ENCODE measurements at regions not wholly inside any gene's neighbourhood (a gene's known extent, or its start where the extent isn't known, plus 50 kb on each side); places are given as distances from the start of the nearest gene placed in this dataset.

DNA sequence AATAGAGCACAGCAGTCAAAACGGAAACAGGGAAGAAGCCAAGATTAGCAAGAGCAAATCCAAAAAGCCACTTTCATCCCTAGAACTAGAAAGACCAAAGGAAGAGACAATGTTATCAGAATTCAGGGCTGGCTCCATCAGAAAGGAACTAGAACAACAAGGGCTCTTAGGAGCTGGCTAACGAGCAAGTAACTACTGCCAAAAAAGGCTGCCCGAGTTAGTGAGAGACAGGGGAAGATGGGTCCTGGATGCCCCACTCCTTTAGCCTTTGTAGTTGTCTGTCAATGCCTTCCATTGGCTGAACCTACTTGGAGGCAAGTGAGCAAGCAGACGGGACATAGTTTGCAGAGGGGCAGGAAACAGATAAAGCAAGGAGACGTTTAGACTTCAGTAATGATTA is 240.4 kb downstream of the KLF12 start:
- TF ChIP-seq, protein P1, sequence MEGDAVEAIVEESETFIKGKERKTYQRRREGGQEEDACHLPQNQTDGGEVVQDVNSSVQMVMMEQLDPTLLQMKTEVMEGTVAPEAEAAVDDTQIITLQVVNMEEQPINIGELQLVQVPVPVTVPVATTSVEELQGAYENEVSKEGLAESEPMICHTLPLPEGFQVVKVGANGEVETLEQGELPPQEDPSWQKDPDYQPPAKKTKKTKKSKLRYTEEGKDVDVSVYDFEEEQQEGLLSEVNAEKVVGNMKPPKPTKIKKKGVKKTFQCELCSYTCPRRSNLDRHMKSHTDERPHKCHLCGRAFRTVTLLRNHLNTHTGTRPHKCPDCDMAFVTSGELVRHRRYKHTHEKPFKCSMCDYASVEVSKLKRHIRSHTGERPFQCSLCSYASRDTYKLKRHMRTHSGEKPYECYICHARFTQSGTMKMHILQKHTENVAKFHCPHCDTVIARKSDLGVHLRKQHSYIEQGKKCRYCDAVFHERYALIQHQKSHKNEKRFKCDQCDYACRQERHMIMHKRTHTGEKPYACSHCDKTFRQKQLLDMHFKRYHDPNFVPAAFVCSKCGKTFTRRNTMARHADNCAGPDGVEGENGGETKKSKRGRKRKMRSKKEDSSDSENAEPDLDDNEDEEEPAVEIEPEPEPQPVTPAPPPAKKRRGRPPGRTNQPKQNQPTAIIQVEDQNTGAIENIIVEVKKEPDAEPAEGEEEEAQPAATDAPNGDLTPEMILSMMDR (IDR thresholded peaks at IDR 0.05) = no peak
- intact Hi-C loops (cut with DNase I; ENCODE audit: low total_unique reads) = no loop called here
- no peak for DNase-seq
- H3K27me3 ChIP-seq = no peaks in the 10 kb centered on the region
- no peak overlapping the region for H3K27ac ChIP-seq
- H3K9me3 ChIP-seq = no peaks in the 10 kb centered on the region
- peaks cover 0 to 15% (median 3%) of the 10 kb centered on the region in 4 donors for H3K4me1 ChIP-seq
- no peak overlapping the region for H3K4me3 ChIP-seq
- H3K36me3 ChIP-seq = no peaks in the 10 kb centered on the region

DNA sequence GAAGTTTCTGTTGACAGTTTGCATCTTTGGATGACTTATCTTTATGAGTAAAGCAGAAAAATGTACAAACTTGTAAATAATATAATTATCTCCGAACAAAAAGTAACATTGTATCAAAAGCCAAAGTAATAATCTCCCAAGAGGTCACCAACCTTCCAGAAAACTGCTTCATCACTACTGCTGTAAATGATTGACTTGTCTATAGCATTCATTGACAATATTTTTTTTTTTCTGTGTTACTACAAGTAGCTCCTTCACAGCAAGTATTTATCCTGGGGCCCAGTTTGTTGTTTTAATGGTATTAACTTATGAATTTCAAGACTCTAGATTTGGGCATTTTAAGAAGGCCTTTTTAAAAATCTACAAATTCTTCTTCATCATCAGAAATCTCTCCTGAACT is 242.4 kb downstream of the KLF12 start:
- Histone ChIP-seq H3K36me3 (no peaks in the 10 kb centered on the region), H3K27me3 (no peaks in the 10 kb centered on the region), H3K4me1 (peaks cover 0 to 10% (median 3%) of the 10 kb centered on the region in 4 donors), H3K27ac (no peak overlapping the region), H3K9me3 (no peaks in the 10 kb centered on the region), H3K4me3 (no peak overlapping the region)
- DNase-seq = no peak
- intact Hi-C loops (cut with DNase I; ENCODE audit: low total_unique reads) = no loop called here
- TF ChIP-seq, protein P1 (IDR thresholded peaks at IDR 0.05) = no peak

DNA sequence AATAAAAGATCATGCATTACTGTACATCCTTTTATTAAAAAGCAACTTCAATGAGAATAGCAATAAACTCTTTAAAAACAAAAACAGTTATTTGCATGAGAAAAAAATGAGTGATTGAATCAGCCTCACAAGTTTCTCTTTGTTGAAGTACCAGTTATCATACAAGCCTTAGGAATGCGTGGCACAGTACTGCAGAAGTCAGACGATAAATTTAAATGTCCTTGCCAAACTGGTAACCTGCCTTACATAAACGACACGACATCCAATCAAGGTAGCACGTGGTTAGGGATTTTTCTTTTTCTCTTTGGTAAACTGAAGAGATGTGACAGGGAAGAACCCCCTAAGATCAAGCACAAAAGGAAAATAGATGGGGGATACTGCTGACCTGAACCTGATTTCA is 251.0 kb downstream of the KLF12 start:
- TF ChIP-seq, protein P1 (IDR thresholded peaks at IDR 0.05) = no peak
- intact Hi-C loops (cut with DNase I; ENCODE audit: low total_unique reads) = no loop called here
- no peak overlapping the region for H3K27ac ChIP-seq
- no peaks in the 10 kb centered on the region for H3K9me3 ChIP-seq
- no peaks in the 10 kb centered on the region for H3K27me3 ChIP-seq
- H3K4me3 ChIP-seq = no peak overlapping the region
- DNase-seq = no peak
- no peaks in the 10 kb centered on the region for H3K36me3 ChIP-seq
- H3K4me1 ChIP-seq = peaks cover 0 to 12% (median 0%) of the 10 kb centered on the region in 4 donors

DNA sequence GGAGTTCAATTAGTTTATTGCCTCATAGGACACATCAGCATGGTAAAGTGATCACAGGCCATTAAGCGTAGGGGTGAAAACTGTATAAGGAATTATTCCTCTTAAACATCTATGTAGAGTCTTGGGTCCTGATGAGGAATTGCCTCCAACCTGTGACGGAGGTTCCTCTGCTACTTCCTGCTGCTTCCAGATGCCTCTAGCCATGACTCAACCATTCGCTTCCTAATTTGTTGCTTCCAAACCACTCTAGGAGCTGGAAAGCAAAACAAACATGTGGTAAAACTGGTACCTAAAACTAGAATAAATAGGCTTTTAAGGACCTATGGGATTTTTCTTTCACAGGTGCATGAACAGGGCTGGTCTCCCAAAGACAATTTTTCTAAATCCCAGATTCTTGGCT is 253.8 kb downstream of the KLF12 start:
- TF ChIP-seq, protein P1 (IDR thresholded peaks at IDR 0.05) = no peak
- Histone ChIP-seq H3K27ac (no peak overlapping the region), H3K27me3 (no peaks in the 10 kb centered on the region), H3K9me3 (no peaks in the 10 kb centered on the region), H3K4me3 (no peak overlapping the region), H3K36me3 (no peaks in the 10 kb centered on the region), H3K4me1 (peaks cover 0 to 18% (median 0%) of the 10 kb centered on the region in 4 donors)
- intact Hi-C loops (cut with DNase I; ENCODE audit: low total_unique reads) = no loop called here
- DNase-seq = no peak

DNA sequence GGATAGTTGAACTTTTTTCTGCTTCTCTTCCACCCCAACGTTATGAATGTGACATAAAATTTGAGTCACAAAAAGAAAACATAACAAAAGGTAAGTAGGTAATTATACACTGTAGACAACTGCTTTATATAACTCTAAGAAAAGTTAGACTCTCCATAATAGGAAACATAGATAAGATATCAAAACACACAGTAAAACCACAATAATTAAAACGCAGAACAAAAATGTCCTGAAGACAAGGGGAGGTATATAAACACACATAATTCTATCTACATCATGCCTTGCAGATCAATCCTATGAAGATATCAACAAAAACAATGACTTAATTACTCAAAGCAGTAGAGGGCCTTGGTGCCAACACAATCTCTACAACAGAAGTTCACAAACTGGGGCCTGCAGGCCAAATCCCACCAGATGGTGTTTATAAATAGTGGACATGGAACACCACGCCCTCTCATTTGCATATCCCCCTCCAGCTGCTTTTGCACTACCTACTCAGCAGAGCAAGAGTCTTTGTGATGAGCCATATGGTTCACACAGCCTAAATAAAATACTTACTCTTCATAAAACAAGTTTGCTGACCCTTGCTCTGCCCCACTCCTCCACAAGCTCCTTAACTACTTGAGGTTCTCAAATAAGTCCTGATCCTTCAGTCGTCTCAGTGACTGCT is 254.7 kb downstream of the KLF12 start:
- Histone ChIP-seq H3K4me1 (peaks cover 0 to 19% (median 0%) of the 10 kb centered on the region in 4 donors), H3K4me3 (no peak overlapping the region), H3K36me3 (no peaks in the 10 kb centered on the region), H3K27ac (no peak overlapping the region), H3K9me3 (no peaks in the 10 kb centered on the region), H3K27me3 (no peaks in the 10 kb centered on the region)
- DNase-seq = no peak
- TF ChIP-seq, protein P1 (IDR thresholded peaks at IDR 0.05) = no peak
- intact Hi-C loops (cut with DNase I; ENCODE audit: low total_unique reads) = no loop called here

Measured in tibial artery (tissue), 4 donors.